Esophagus squamous epithelium (tissue), 4 donors: ENCODE measurements at regions not wholly inside any gene's neighbourhood (a gene's known extent, or its start where the extent isn't known, plus 50 kb on each side); places are given as distances from the start of the nearest gene placed in this dataset.

ENCODE experiments used
- CTCF ChIP-seq, 6 experiments: fragments of 450-650 bp in 4 of 6; fragments of 200-600 bp in 2 of 6; sonication (generic) in 2 of 6; IDR thresholded peaks; one replicate each; pipeline ENCODE4 v1.5.1; 2016 to 2019; ENCODE audit warnings: antibody characterized with exemption in 6 of 6, mild to moderate bottlenecking in 4 of 6, moderate library complexity in 4 of 6
- POLR2A ChIP-seq, 4 donors: fragments of 450-650 bp; IDR thresholded peaks; one replicate each; pipeline ENCODE4 v1.6.1; 2017; ENCODE audit warnings: antibody characterized with exemption in 4 of 4, mild to moderate bottlenecking in 4 of 4, moderate library complexity in 3 of 4

DNA sequence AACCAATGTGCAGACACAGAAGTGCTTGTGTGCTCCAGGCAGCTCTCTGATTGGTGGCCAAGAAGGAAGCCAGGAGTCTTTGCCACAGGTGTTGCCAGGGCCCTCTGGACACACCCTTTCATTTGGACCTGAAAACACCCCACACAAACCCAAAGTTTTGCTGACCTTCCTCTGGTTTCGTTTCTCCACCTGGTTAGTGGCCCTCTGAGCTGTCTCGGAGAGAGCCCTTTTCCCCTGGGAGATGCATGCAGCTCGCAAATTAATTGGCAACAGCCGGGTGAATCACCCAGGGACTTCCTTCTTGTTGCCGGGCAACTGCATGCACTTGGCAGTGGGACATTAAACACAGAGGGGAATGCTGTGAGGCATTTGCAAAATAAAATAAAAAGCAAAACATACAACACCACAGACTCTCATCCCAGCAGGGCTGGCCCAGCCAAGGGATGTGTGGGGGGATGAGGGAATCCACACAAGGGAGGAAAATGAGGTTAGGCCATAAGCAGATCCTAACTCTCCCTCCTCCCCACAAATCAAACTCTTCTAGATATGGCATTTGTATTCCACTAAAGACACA, 286.6 kb downstream of the SOX9 start:
- TF ChIP-seq CTCF (IDR thresholded peaks at IDR 0.05), result no peak
- TF ChIP-seq POLR2A (IDR thresholded peaks at IDR 0.05), result no peak
